ENCODE measurements at regions not wholly inside any gene's neighbourhood (a gene's known extent, or its start where the extent isn't known, plus 50 kb on each side); places are given as distances from the start of the nearest gene placed in this dataset.

- TF ChIP-seq TRIM22 (IDR thresholded peaks at IDR 0.05) (no peak), HNF4A (CRISPR knock-in tag; IDR thresholded peaks at IDR 0.05) (no peak), TMF1 (CRISPR knock-in tag; IDR thresholded peaks at IDR 0.05; ENCODE audit: low read depth) (no peak)
Measured at GRCh38 chr5:158261674-158262367, 402.9 kb upstream of the CLINT1 start (continued).

GRCh38 chr5:158256096-158256495 is 397.2 kb upstream of the CLINT1 start:
- intact Hi-C loops (cut with micrococcal nuclease; ENCODE audit: unreplicated experiment) = no loop called here
- H3K4me2 ChIP-seq (ENCODE audit: low read depth, low read length) = no peak overlapping the region
- ATAC-seq (no peak), DNase-seq (ENCODE audit: low spot score) (no peak), FAIRE-seq (no peak)
- WGBS (ENCODE audit: low lambda C conversion rate) = 11% methylated on average over 2 of the region's 2 CpGs
- no peaks in the 10 kb centered on the region for H3K36me3 ChIP-seq (replicated peaks in 1 of 2; ENCODE audit: control insufficient read depth in 1 of 2, insufficient read depth in 2 of 2, low read length in 2 of 2)
- POLR2A ChIA-PET = no interaction called here
- no TSS peak for BruUV-seq (replicated peaks)
- H2AFZ ChIP-seq (ENCODE audit: low read length) = no peak overlapping the region
- in situ Hi-C loops (cut with HindIII; ENCODE audit: extremely low pct_ligation_motif_present, low pct_unique_long_range_greater_than_20kb) = no loop called here
- H3K27me3 ChIP-seq (ENCODE audit: control insufficient read depth in 1 of 2, insufficient read depth in 2 of 2, low read length in 2 of 2) = no peaks in the 10 kb centered on the region
- H4K20me1 ChIP-seq (ENCODE audit: insufficient read depth, low read length) = no peaks in the 10 kb centered on the region
- H3K79me2 ChIP-seq (ENCODE audit: insufficient read depth, low read length) = no peaks in the 10 kb centered on the region
- CTCF ChIA-PET (ENCODE audit: low intra/inter-chr PET ratio, low total read pairs) = no interaction called here
- no peak overlapping the region for H3K9ac ChIP-seq (ENCODE audit: insufficient read depth, low read depth, low read length)
- H3K4me3 ChIP-seq (replicated peaks in 1 of 3; ENCODE audit: insufficient read depth in 1 of 3, low read depth in 2 of 3, low read length in 3 of 3) = no peak overlapping the region
- no peaks in the 10 kb centered on the region for H3K4me1 ChIP-seq (ENCODE audit: insufficient read depth, low read length)
- H3K27ac ChIP-seq (ENCODE audit: extremely low read length, insufficient read depth, low read length) = no peak overlapping the region
- TF ChIP-seq MLLT10 (CRISPR knock-in tag; IDR thresholded peaks at IDR 0.05) (no peak), ZFP36 (IDR thresholded peaks at IDR 0.05; ENCODE audit: borderline replicate concordance, low read depth, low read length, partially characterized antibody) (no peak), HNRNPK (IDR thresholded peaks at IDR 0.05; ENCODE audit: low read depth, low read length, poor library complexity, severe bottlenecking) (no peak), PBX3 (CRISPR knock-in tag; IDR thresholded peaks at IDR 0.05; ENCODE audit: borderline replicate concordance) (no peak), U2AF2 (IDR thresholded peaks at IDR 0.05; ENCODE audit: low read depth, low read length) (no peak), ZNF18 (CRISPR knock-in tag; IDR thresholded peaks at IDR 0.05; ENCODE audit: insufficient replicate concordance) (no peak)
- no peaks in the 10 kb centered on the region for H3K9me3 ChIP-seq (ENCODE audit: low read length)
